B cell (primary cell): ENCODE measurements at regions not wholly inside any gene's neighbourhood (a gene's known extent, or its start where the extent isn't known, plus 50 kb on each side); places are given as distances from the start of the nearest gene placed in this dataset.

ENCODE experiments used
- ATAC-seq: fragments of 200-7000 bp; cut with Tn5 transposase; one replicate; pipeline ENCODE4 v1.10.0; 2021; ENCODE audit warnings: low read depth, mild to moderate bottlenecking, moderate number of reproducible peaks, moderate library complexity
- CTCF ChIA-PET: fragments of 350-600 bp; sonication (Branson Sonifier 250); formaldehyde crosslinking; loops from one replicate; lab custom pipeline; 2021; ENCODE audit warnings: antibody characterized with exemption, inconsistent platforms; lab: Charles Lee
- POLR2A ChIA-PET: fragments of 350-600 bp; sonication (Branson Sonifier 250); formaldehyde crosslinking; loops from one replicate; lab custom pipeline; 2021; ENCODE audit warnings: antibody characterized with exemption; lab: Charles Lee
- DNase-seq: peaks from one replicate; pipeline ENCODE4 v3.0.0; 2013
- H2AFZ ChIP-seq: 2 replicates; pipeline ENCODE4 v1.6.1; 2012; ENCODE audit warnings: mild to moderate bottlenecking, low read depth, low read length; ENCODE audit not compliant: insufficient read depth, poor library complexity, severe bottlenecking
- H3K27ac ChIP-seq, 2 donors: 1 replicate in 1 of 2; 2 replicates in 1 of 2; pipeline ENCODE4 v1.5.1; 2012 to 2013; ENCODE audit warnings: low read length in 2 of 2, mild to moderate bottlenecking in 2 of 2, moderate library complexity in 1 of 2
- H3K27me3 ChIP-seq, 4 experiments: fragments of 200-600 bp in 1 of 4; sonication (generic) in 1 of 4; replicated peaks in 1 of 4; 1 replicate in 2 of 4; 2 replicates in 2 of 4; pipeline versions ENCODE4 v1.6.1 to v1.7.0; 2013 to 2016; ENCODE audit warnings: low read length in 3 of 4, mild to moderate bottlenecking in 2 of 4, mixed read lengths in 1 of 4, moderate library complexity in 1 of 4; ENCODE audit not compliant: insufficient read depth in 4 of 4, control insufficient read depth in 3 of 4; ENCODE audit errors: control extremely low read depth in 1 of 4
- H3K36me3 ChIP-seq, 2 experiments: replicated peaks in 1 of 2; 1 replicate in 1 of 2; 2 replicates in 1 of 2; pipeline versions ENCODE4 v1.6.1 to v1.7.1; 2013; ENCODE audit warnings: low read length in 1 of 2; ENCODE audit not compliant: insufficient read depth in 2 of 2, control insufficient read depth in 1 of 2; ENCODE audit errors: control extremely low read depth in 1 of 2, extremely low read depth in 1 of 2
- H3K4me1 ChIP-seq, 2 donors: fragments of 200-600 bp in 1 of 2; sonication (generic) in 1 of 2; 1 replicate in 1 of 2; 2 replicates in 1 of 2; pipeline versions ENCODE4 v1.5.1 to v1.6.1; 2013 to 2017; ENCODE audit warnings: low read length in 2 of 2; ENCODE audit not compliant: control insufficient read depth in 2 of 2, insufficient read depth in 2 of 2
- H3K4me2 ChIP-seq: replicated peaks from 2 replicates; pipeline ENCODE3; 2012; ENCODE audit warnings: mild to moderate bottlenecking, low read depth, low read length; ENCODE audit not compliant: poor library complexity, severe bottlenecking
- H3K4me3 ChIP-seq, 5 experiments: fragments of 200-600 bp in 1 of 5; sonication (generic) in 1 of 5; 1 replicate in 3 of 5; 2 replicates in 2 of 5; pipeline versions ENCODE4 v1.5.1 to v1.7.0; 2011 to 2016; ENCODE audit warnings: low read length in 4 of 5, mild to moderate bottlenecking in 4 of 5, low read depth in 2 of 5, control low read depth in 1 of 5, moderate library complexity in 1 of 5; ENCODE audit not compliant: insufficient read depth in 1 of 5; ENCODE audit errors: control extremely low read depth in 1 of 5, extremely low read depth in 1 of 5
- H3K79me2 ChIP-seq: fragments of 200-600 bp; sonication (generic); one replicate; pipeline ENCODE4 v1.6.0; 2016; ENCODE audit warnings: low read length; ENCODE audit not compliant: control insufficient read depth, insufficient read depth
- H3K9ac ChIP-seq: fragments of 200-600 bp; sonication (generic); 2 replicates; pipeline ENCODE4 v1.6.1; 2017; ENCODE audit warnings: mild to moderate bottlenecking, low read length, moderate library complexity
- H3K9me3 ChIP-seq, 3 donors: one replicate each; pipeline versions ENCODE4 v1.6.1 to v1.7.1; 2013; ENCODE audit warnings: low read length in 2 of 3; ENCODE audit not compliant: control insufficient read depth in 2 of 3, insufficient read depth in 1 of 3; ENCODE audit errors: control extremely low read depth in 1 of 3
- H4K20me1 ChIP-seq: 2 replicates; pipeline ENCODE4 v1.6.0; 2012; ENCODE audit warnings: mild to moderate bottlenecking, low read length; ENCODE audit not compliant: insufficient read depth, control insufficient read depth, poor library complexity, severe bottlenecking
- H3K27ac Mint-ChIP-seq: one replicate; pipeline ENCODE4 v1.8.0; 2021; ENCODE audit warnings: mixed read lengths
- H3K27me3 Mint-ChIP-seq: one replicate; pipeline ENCODE4 v1.8.0; 2021; ENCODE audit warnings: mixed read lengths
- H3K4me1 Mint-ChIP-seq: one replicate; pipeline ENCODE4 v1.8.0; 2021; ENCODE audit warnings: mixed read lengths
- H3K4me3 Mint-ChIP-seq: one replicate; pipeline ENCODE4 v1.8.0; 2021; ENCODE audit warnings: mixed read lengths
- H3K9me3 Mint-ChIP-seq: one replicate; pipeline ENCODE4 v1.8.0; 2022; ENCODE audit warnings: mixed read lengths; ENCODE audit not compliant: insufficient read depth
- CTCF ChIP-seq: fragments of 200-600 bp; IDR thresholded peaks from one replicate; pipeline ENCODE4 v1.8.0; 2022; ENCODE audit warnings: antibody characterized with exemption, mild to moderate bottlenecking
- EZH2 ChIP-seq: IDR thresholded peaks from 2 replicates; pipeline ENCODE4 v1.6.1; 2012; ENCODE audit warnings: borderline replicate concordance, low read depth, mild to moderate bottlenecking, moderate library complexity, low read length; ENCODE audit not compliant: insufficient read depth, poor library complexity, severe bottlenecking
- WGBS: methylation state at CpG from one replicate; pipeline ENCODE4 v1.1.5; 2013; ENCODE audit warnings: missing lambda C conversion rate; ENCODE audit not compliant: insufficient coverage; 5-methylcytosine and 5-hydroxymethylcytosine counted together
- intact Hi-C: fragments of 100-400 bp; cut with micrococcal nuclease; formaldehyde crosslinking; loops from one replicate; pipeline ENCODE4 v1.10.0; 2022

GRCh38 chr15:96027501-96027900 lies 303.0 kb upstream of the NR2F2 start:
- Histone ChIP-seq H3K9me3 (peaks cover 0 to 4% (median 0%) of the 10 kb centered on the region in 3 donors), H3K27me3 (no peaks in the 10 kb centered on the region), H2AFZ (no peak overlapping the region), H3K27ac (no peak overlapping the region), H3K9ac (no peak overlapping the region), H4K20me1 (no peaks in the 10 kb centered on the region), H3K79me2 (no peaks in the 10 kb centered on the region), H3K36me3 (no peaks in the 10 kb centered on the region), H3K4me2 (no peak overlapping the region), H3K4me1 (no peaks in the 10 kb centered on the region), H3K4me3 (no peak overlapping the region)
- H3K9me3 Mint-ChIP-seq: no peaks in the 10 kb centered on the region
- DNase-seq (no peak), ATAC-seq (no peak)
- ChIA-PET POLR2A (no interaction called here), CTCF (no interaction called here)
- intact Hi-C loops: no loop called here
- H3K27me3 Mint-ChIP-seq: no peaks in the 10 kb centered on the region
- H3K4me3 Mint-ChIP-seq: no peak overlapping the region
- WGBS: no CpG with 5 or more reads among the region's 2 CpGs
- no peak overlapping the region for H3K27ac Mint-ChIP-seq
- no peak for TF ChIP-seq EZH2
- no peak for TF ChIP-seq CTCF
- H3K4me1 Mint-ChIP-seq: no peaks in the 10 kb centered on the region

GRCh38 chr15:96028620-96029019 lies 301.9 kb upstream of the NR2F2 start:
- H3K4me3 Mint-ChIP-seq: no peak overlapping the region
- Histone ChIP-seq H3K4me1 (no peaks in the 10 kb centered on the region), H3K27ac (no peak overlapping the region), H4K20me1 (no peaks in the 10 kb centered on the region), H3K27me3 (no peaks in the 10 kb centered on the region), H3K9me3 (no peaks in the 10 kb centered on the region), H2AFZ (no peak overlapping the region), H3K4me3 (no peak overlapping the region), H3K79me2 (no peaks in the 10 kb centered on the region), H3K4me2 (no peak overlapping the region), H3K9ac (no peak overlapping the region), H3K36me3 (no peaks in the 10 kb centered on the region)
- no peaks in the 10 kb centered on the region for H3K27me3 Mint-ChIP-seq
- H3K4me1 Mint-ChIP-seq: no peaks in the 10 kb centered on the region
- no peak for TF ChIP-seq EZH2
- CTCF ChIA-PET: no interaction called here
- ATAC-seq (no peak), DNase-seq (no peak)
- intact Hi-C loops: no loop called here
- 100% methylated on average over 1 of the region's 2 CpGs for WGBS
- H3K9me3 Mint-ChIP-seq: no peaks in the 10 kb centered on the region
- no peak overlapping the region for H3K27ac Mint-ChIP-seq
- POLR2A ChIA-PET: no interaction called here
